Right lobe of liver (tissue), 4 donors: ENCODE measurements at regions not wholly inside any gene's neighbourhood (a gene's known extent, or its start where the extent isn't known, plus 50 kb on each side); places are given as distances from the start of the nearest gene placed in this dataset.
A peak's percentile ranks its signal among the peaks of the same experiment; 100 is the strongest.

Experiments
- CTCF ChIP-seq, 4 donors: fragments of 200-600 bp in 3 of 4; fragments of 450-650 bp in 1 of 4; IDR thresholded peaks; one replicate each; pipeline versions ENCODE4 v1.5.1 to v1.8.0; 2016 to 2022; ENCODE audit warnings: antibody characterized with exemption in 4 of 4, mild to moderate bottlenecking in 2 of 4
- POLR2A ChIP-seq: fragments of 450-650 bp; IDR thresholded peaks from one replicate; pipeline ENCODE4 v1.6.1; 2017; ENCODE audit warnings: antibody characterized with exemption, mild to moderate bottlenecking
- donor health status: DM: no; HTN: no; CAD: no.
- donor health status: DM: no; HTN: no; CAD: no.
- donor health status: DM: no; HTN: yes; CAD: no.

- TF ChIP-seq CTCF (IDR thresholded peaks at IDR 0.05), result peak in 2 of 4 donors; percentile 7 to 27
- no peak for TF ChIP-seq POLR2A
Measured at GRCh38 chr13:60329221-60329923, 67.6 kb upstream of the TDRD3 start.
